ENCODE measurements at regions not wholly inside any gene's neighbourhood (a gene's known extent, or its start where the extent isn't known, plus 50 kb on each side); places are given as distances from the start of the nearest gene placed in this dataset.

DNA sequence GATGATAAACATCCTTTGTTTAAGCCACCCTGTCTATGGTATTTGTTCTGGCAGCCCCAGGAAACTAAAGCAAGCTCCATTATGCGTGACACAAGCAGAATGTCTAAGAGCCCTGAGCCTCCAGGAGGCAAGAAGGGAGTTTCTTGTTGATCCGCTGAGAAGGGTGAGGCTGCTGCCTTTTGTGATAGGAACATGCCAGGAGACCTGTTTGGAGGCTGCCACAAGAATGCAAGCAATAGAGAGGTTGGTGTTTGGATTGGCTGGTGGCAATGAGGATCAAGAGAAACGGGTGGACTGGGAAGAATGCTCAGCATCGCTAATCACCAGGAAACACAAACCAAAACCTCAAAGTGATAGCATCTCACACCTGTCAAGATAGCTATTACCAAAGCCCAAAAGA is 104.8 kb downstream of the ASB7 start (continued):
- TF ChIP-seq BACH1 (IDR thresholded peaks at IDR 0.05; ENCODE audit: low read length) (no peak), POU5F1 (IDR thresholded peaks at IDR 0.05; ENCODE audit: low read depth, low read length) (no peak), RNF2 (IDR thresholded peaks at IDR 0.05; ENCODE audit: borderline replicate concordance, low read depth, low read length, missing control alignments, poor library complexity, severe bottlenecking) (no peak)

All from H1 (cell line).